ENCODE measurements at regions not wholly inside any gene's neighbourhood (a gene's known extent, or its start where the extent isn't known, plus 50 kb on each side); places are given as distances from the start of the nearest gene placed in this dataset.
"Not testable (repeated sequence)": the region's sequence is repeated elsewhere in the genome, so short reads cannot be mapped to it uniquely, and the experiment has no call there.

DNA sequence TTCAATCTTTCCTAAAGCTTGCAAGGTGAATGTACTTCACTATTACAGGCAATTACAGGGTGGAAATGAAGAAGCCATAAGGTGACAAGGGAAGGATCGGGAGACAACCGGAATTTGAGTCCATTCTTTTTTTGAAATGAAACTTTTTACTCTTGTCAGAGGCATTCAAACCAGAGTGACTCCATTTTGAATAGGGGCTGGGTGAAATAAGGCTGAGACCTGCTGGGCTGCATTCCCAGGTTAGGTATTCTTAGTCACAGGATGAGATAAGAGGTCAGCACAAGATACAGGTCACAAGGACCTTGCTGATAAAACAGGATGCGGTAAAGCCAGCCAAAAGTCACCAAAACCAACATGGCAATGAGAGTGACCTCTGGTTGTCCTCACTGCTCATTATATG is 363.3 kb downstream of the TYW1 start:
- peak; percentile 6 for DNase-seq (ENCODE audit: low spot score)

DNA sequence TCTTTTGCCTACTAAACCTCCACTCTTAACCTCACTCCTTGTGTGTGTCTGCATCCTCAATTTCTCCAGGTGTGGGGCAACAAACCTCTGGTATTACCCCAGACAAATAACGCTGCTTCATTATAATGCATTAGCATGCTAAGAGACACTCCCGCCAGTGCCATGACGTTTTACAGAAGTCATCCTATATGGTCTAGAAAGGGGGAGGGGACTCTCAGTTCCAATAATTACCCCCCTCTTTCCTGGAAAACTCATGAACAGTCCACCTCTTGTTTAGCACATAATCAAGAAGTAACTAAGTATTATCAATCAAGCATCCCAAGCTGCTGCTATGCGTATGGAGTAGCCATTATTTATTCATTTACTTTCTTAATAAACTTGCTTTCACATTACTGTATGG is 364.5 kb downstream of the TYW1 start:
- no peak for DNase-seq (ENCODE audit: low spot score)

DNA sequence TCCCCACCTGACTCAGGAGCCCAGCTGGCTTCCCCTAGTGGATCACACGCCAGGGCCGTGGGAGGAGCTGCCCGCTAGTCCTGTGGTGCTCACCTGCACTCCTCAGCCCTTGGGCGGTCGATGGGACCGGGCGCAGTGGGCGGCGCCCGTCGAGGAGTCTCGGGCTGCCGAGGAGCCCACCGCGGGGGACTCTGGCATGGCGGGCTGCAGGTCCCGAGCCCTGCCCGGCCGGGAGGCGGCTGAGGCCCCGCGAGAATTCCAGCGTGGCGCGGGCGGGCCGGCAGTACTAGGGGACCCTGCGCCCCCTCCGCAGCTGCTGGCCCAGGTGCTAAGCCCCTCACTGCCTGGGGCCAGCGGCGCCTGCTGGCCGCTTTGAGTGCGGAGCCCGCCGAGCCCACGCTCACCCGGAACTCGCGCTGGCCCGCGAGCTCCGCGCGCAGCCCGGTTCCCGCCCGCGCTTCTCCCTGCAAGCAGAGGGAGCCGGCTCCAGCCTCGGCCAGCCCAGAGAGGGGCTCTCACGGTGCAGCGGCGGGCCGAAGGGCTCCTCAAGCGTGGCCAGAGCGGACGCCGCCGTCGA is 367.9 kb downstream of the TYW1 start:
- DNase-seq (ENCODE audit: low spot score) = no peak

DNA sequence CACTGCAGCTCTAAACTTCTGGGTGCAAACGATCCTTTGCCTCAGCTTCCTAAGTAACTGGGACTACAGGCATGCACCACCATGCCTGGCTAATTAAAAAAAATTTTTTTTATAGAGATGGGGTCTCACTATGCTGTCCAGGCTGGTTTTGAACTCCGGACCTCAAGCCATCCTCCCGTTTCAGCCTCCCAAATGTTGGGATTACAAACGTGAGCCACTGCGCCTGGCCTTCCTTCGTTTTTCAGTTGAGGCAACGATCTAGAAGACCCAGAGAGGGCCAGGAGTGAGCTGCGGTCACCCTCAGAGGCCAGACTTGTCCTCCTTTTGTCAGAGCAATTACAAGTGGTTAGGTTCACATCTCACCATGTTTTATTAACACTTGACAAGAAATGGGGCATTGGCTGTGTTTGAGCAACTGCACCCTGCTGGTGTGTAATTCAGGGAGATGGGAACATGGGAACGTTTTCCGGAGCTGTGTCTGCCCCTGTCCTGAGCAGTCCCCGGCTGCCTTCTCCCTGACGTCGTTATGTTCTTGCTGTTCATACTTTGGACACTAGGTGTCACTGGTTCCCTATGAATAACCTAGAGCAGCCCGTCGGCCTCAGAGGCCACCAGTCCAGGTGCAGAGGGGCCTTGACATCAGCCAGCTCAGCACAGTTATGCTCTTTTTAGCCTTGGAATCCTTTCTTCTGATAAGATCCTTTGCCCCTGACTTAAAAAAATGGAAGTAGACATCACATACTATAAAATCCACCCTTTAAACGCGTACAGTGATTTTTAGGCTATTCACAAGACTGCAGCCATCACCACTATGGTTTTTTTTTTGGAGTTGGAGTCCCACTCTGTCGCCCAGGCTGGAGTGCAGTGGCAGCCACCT is 375.0 kb downstream of the TYW1 start:
- peak; percentile 76 for DNase-seq (ENCODE audit: low spot score)

DNA sequence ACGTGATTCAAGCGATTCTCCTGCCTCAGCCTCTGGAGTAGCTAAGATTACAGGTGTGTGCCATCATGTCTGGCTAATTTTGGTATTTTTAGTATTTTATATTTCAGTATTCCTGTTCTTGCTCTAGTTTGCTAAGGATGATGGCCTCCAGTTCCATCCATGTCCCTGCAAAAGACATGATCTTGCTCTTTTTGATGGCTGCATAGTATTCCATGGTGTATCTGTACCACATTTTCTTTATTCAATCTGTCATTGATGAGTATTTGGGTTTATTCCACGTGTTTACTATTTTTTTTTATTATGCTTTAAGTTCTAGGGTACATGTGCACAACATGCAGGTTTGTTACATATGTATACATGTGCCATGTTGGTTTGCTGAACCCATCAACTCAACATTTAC is 376.8 kb downstream of the TYW1 start:
- not testable (repeated sequence) for DNase-seq (ENCODE audit: low spot score)

DNA sequence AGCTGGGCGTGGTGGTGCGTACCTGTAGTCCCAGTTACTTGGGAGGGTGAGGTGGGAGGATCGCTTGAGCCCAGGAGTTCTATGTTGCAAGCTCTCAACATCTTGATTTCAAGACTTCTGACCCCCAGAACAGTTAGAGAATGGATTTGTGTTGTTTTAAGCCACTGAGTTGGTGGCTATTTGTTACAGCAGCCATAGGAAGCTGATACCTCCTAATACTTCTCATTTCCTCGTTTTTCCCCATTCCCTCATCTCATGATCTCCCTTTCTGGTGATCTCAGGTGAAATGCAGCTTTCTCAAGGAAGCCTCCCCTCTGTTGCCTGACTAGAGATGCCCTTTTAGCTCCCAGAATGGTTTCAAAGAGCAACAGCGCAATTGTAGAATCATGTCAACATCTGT is 378.8 kb downstream of the TYW1 start:
- no peak for DNase-seq (ENCODE audit: low spot score)

DNA sequence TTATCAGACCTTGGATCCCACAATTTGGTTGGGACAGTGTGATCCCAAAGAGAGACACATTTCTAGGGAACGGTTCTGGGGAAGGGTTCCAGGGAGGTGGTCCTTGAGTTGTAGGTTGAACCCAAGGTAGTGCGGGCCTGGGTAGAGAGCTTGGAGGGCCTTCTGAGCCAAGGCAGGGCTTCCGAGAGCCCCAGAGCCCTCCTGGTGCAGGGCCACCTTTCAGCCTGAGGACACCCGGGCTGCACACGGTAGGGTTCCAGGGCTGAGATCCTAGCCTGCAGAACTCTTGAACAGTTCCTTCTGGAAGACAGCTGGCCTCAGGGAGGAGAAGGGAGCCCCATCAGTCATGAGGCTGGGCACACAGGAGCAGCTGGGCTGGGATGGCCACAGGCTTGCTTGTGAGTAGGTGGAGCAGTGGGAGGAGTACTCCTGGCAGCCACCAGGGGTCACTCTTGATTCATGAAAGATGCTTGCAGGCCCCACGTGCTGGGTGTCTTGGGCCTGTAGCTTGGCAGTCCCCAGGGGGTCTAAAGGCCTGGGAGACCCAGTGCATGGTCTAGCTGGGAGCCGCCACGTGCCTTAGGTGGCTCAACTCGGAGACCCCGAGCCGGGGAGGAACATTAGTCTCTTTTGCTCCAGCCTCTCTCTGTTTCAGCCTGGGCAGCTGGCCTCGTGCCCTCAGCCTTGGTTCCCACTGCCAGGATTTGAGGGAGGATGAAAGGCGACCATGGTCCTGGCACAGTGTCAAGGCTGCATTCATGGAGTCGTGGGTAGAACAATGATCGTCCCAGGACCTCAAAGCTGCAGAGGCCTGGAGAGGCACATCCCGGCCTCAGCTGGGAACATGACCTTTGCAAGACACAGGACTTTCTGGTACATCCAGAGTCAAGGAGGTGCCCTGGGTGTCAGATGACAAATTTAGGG is 381.6 kb downstream of the TYW1 start:
- DNase-seq (ENCODE audit: low spot score) = peak; percentile 63

DNA sequence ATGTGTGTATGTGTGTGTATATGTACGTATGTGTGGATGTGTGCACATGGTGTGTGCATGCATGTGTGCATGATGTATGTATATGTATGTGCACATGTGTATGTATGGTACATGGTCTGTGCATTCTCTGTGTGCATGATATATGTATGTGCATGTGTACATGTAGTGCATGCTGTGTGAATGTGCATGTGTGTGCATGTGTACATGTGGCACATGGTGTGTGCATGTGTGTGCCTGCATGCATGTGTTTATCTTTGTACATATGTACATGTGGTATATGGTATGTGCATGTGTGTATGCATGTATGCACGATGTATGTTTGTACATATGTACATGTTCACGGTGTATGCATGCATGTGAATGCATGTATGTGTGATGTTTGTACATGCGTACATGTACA is 383.7 kb downstream of the TYW1 start:
- DNase-seq (ENCODE audit: low spot score) = no peak

DNA sequence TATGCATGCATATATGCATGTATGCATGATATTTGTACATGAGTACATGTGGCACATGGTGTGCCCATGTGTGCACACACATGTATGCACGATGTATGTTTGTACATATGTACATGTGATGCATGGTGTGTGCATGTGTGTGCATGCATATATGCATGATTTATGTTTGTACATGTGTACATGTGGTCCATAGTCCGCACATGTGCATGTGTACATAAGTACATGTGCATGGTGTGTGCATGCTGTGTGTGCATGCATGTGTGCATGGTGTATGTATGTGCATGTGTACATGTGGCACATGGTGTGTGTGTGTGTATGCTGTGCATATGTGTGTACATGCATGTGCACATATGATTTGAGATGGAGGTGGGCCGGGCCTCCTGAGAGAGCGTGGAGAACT is 384.2 kb downstream of the TYW1 start:
- DNase-seq (ENCODE audit: low spot score) = no peak

DNA sequence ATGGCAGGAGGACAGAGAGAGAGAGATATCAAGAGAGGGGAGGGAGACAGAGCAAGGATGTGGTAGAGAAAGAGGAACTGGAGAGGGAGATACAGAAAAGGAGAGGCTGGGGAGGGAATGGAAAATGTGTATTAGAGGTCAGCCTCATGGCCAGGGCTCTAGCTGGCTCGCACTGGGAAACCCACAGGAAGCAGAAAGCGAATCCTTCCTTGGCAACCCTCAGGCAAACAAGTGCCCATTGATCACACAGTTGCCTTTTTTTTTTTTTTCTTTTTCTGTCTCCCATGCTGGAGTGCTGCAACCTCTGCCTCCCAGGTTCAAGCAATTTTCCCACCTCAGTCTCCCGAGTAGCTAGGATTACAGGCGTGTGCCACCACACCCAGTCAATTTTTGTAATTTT is 391.2 kb downstream of the TYW1 start:
- no peak for DNase-seq (ENCODE audit: low spot score)

DNA sequence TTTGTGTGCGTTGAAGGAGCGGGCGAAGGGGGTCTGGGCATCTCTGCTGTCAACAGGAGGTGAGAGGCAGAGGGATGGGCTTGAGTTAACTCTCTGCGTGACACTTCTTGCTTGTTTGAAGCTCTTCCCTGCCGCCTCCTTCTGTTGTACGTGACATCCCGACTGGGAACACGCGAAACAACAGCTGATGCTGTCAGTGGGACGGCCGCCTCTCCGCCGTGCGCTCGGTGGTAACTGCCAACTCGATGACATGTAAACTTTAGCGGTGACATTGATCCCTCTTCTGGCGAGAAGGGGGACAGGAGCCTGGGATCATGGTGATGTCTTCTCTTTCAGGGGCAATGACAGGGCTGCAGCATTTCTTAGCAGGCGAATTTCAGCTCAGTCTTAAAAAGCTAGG is 394.5 kb downstream of the TYW1 start:
- DNase-seq (ENCODE audit: low spot score) = no peak

DNA sequence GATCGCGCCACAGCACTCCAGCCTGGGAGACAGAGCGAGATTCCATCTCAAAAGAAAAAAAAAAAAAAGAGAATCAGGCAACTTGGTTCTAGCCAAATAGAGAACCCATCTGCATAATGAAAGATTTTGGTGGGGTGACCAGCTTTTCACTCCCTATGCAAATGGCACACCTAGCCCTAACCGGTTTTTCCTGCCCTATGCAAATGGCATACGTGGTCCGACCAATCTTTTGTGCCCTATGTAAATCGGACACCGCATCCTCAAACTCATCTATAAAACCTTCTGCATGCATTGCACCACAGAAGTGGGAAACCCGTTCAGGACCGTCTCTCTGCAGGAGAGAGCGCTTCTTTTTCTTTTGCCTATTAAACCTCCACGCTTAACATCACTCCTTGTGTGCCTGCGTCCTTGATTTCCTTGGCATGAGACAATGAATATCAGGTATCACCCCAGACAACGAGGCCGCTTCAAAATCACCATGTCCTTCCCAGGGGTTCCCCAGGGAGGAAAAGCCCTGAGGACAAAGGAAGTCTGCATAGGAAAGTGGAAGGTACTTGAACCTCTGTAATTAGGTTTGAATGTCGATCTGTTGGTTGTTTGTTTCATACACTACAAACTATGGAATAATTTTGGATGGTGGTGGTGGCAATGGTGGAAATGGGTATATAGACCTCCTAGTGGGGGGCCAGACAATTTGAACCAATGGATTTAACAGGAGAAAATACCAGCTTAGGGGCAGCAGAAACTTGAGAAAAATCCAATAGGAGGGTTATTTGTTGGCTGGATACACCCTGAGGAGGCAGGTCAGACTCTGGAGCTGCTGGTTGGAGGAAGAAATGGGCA is 396.2 kb downstream of the TYW1 start:
- no peak for DNase-seq (ENCODE audit: low spot score)

DNA sequence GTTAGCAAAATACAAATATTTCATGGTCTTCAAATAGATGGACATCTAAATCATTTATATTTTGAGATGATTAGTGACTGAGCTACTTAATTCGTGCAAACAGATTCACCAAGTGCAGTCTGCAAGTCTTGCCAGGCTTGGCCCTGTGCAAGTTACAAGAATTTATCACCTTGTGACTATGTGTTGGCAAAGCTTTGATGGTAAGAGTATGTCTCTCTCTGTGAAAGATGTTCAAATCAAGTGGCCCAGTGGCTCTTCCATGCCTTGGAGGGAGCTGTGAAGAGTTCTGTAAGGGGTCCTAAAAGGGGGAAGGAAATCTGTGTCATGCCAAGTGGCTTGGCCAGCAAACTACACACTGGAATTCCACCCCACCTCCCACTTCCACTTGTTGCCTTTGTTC is 397.3 kb downstream of the TYW1 start:
- no peak for DNase-seq (ENCODE audit: low spot score)

DNA sequence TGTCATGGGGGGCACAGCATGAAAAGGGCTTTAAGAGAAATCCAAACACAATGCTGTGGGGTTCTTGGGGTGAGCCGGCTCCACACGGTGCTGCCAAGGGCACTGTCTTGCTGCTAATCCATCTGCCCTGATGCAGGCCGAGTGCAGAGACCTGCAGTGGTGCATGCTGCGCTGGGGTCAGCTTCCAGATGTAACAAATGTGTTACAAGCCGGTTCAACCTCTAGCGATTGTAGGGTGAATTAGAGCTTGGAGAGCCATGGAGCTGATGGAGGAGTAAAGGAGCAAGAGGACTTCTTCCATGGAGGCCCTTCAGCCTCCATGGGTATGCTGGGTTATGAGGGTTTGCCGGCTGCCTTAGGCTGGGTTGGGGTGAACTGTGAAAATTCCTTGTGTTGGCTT is 402.3 kb downstream of the TYW1 start:
- no peak for DNase-seq (ENCODE audit: low spot score)

DNA sequence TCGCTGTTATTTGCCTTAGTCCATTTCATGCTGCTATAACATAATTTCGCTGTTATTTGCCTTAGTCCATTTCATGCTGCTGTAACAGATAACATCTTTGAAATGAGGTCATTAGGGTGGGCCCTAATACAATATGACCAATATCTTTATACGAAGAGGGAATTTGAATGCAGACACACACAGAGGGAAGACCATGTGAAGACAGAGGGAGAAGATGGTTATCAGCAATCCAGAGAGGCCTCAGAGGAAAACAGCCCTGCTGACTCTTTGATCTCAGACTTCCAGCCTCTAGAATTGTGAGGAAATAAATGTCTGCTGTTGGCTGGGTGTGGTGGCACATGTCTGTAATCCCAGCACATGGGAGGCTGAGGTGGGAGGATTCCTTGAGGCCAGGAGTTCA is 404.9 kb downstream of the TYW1 start:
- DNase-seq (ENCODE audit: low spot score) = no peak

DNA sequence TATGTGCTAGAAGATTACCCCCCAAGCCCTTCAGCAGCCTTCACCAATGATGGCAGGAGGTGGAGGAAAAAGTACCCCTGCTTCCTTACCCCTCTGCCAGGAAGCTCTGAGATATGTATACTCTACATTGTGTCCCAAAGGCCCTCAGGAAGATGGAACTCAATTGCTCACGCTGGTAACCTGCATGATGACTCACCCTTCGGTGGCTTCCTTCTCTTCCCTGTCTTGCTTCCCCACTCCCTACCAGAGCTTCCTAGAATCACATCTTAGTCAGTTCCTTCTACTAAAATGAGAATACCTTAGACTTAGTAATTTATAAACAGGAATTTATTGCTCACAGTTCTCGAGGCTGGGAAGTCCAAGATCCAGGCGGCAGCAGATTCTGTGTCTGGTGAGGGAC is 405.6 kb downstream of the TYW1 start:
- DNase-seq (ENCODE audit: low spot score) = no peak

DNA sequence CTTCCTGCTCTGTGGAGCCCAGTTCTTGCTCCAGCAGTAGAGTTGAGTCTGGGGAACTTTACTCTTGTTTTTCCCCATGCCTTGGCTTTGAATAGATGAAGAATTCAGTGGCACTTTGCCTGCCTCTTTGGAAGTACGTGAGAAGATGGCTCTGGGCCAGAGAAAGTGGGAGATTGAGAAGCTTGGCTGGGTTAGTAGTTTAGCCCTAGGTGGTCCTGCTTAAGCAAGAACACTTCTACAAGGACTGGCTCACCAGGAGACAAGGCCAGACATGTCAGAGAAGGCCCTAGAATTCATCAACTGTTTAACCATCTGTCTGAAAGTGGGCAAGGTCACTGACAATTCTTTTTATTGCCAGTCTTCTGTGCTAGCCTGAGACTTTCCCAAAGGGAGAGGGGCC is 410.3 kb downstream of the TYW1 start:
- DNase-seq (ENCODE audit: low spot score) = no peak

DNA sequence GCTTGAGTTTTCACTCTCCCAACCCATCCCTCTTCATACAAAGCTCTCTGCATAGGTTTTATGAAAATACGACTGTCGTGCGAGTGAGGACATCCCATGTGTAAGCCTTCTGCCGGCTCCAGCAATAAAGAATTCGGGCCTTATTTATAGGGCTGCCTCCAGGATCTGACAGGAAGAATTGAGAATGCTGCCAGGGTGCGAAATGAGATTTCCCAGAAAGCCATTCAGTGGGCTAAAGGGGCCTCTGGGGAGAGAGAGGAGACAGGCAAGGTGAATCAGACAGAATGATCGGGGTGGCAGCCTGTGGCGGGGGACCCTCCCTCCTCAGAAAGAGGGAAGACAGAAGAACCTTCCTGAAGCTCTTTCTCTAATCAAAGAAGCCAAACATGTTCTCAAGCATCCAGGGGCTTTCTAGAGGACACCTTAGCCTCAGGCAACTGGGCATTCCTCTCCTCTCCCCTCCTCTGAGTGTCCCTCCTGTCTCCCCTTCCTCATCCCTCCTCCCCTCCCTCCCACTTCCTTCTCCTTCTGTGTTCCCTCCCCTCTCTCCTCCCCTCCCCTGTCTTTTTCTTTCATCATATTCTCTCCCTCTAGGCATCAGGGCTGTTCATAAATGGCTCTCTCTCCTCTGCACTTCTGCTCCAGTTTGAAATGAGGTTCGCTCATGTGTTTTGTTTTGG is 410.9 kb downstream of the TYW1 start:
- DNase-seq (ENCODE audit: low spot score) = no peak

DNA sequence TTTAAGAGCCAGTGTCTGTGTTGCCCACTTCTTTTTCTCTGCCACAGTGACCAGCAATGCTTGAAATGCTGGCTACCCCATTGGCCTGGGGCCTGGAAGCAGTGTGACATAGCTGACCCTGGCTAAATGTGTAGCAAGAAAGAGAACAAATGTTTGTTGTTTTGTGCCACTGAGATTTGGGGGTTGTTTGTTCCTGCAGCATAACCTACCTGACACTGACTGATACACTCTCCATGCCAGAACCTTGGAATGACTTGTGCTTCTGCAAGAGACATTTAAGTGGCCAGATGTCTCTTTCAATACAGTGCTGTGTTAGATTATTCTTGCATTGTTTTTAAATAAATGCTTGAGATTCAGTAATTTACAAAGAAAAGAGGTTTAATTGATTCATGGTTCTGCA is 411.5 kb downstream of the TYW1 start:
- no peak for DNase-seq (ENCODE audit: low spot score)

DNA sequence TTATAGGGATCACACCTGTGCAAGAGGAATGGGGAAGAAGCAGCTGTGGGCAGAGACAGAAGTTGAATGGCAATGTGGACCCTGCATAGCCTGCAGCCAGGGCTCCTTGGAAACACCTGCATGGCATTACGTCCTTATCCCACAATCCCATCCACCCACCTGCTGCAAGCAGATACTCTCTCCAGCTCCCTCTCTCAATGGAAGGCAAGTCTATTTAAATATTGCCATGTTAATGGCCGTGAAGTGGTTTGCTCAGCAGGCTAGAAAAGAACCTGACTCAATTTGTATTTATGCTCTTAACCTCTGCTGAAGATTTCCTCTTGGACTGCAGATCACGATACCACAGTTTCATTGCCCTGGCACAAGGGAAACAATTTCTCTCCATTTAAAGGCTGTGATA is 417.0 kb downstream of the TYW1 start:
- no peak for DNase-seq (ENCODE audit: low spot score)

DNA sequence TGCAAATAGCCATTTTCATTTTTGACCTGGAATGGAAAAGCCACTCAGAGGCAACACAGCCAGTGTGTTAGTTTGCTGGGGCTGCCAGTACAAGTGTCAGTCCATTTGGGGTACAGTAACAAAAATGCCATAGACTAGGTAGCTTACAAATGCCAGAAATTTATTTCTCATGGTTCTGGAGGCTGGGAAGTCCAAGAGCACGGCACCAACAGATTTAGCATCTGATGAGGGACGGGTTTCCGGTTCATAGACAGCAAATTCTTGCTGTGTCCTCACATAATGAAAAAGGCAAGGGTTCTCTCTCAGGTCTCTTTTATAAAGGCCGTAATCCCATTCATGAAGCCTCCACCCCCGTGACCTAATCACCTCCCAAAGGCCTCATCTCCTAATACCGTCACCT is 418.2 kb downstream of the TYW1 start:
- no peak for DNase-seq (ENCODE audit: low spot score)

Data from kidney tubule cell (primary cell).